ENCODE measurements at regions not wholly inside any gene's neighbourhood (a gene's known extent, or its start where the extent isn't known, plus 50 kb on each side); places are given as distances from the start of the nearest gene placed in this dataset.

DNA sequence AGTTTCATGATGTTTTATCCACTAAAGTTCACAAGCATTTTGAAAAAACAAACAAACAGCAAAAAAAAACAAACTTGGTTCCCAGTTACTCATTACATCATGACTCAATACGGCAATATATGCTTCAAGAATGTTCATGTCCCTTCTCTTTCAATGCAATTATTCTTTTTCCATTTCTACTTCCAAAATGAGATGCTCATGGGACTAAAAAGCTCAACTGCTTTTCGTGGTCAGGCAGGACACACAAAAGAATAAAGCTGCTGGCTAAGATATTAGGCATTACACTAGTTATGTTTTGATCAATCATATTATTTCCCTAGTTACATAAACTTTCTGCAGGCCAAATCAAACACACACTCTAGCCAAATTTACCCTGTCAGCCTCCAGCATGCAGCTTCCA, 301.3 kb downstream of the EPHA4 start:
- TF ChIP-seq, protein P1, sequence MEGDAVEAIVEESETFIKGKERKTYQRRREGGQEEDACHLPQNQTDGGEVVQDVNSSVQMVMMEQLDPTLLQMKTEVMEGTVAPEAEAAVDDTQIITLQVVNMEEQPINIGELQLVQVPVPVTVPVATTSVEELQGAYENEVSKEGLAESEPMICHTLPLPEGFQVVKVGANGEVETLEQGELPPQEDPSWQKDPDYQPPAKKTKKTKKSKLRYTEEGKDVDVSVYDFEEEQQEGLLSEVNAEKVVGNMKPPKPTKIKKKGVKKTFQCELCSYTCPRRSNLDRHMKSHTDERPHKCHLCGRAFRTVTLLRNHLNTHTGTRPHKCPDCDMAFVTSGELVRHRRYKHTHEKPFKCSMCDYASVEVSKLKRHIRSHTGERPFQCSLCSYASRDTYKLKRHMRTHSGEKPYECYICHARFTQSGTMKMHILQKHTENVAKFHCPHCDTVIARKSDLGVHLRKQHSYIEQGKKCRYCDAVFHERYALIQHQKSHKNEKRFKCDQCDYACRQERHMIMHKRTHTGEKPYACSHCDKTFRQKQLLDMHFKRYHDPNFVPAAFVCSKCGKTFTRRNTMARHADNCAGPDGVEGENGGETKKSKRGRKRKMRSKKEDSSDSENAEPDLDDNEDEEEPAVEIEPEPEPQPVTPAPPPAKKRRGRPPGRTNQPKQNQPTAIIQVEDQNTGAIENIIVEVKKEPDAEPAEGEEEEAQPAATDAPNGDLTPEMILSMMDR (IDR thresholded peaks at IDR 0.05; ENCODE audit: poor library complexity) = no peak
- TF ChIP-seq EZH2 (IDR thresholded peaks at IDR 0.05; ENCODE audit: borderline replicate concordance) = no peak

Data from hepatocyte (in vitro differentiated cells).